Central memory CD8-positive, alpha-beta T cell (primary cell): ENCODE measurements at regions not wholly inside any gene's neighbourhood (a gene's known extent, or its start where the extent isn't known, plus 50 kb on each side); places are given as distances from the start of the nearest gene placed in this dataset.

Experiments
- ATAC-seq: fragments of 150-1000 bp; cut with Tn5 transposase; replicated peaks from 2 replicates; pipeline ENCODE4 v1.10.0; 2022; ENCODE audit warnings: mild to moderate bottlenecking, moderate FRiP score, moderate number of reproducible peaks; ENCODE audit not compliant: poor library complexity, severe bottlenecking; ENCODE audit errors: extremely low read depth
- DNase-seq, 2 donors: peaks; one replicate each; pipeline ENCODE4 v3.0.0; 2021; ENCODE audit warnings: low spot score in 2 of 2
- H3K27ac Mint-ChIP-seq: one replicate; pipeline ENCODE4 v1.8.0; 2022; ENCODE audit warnings: low read depth, mild to moderate bottlenecking, moderate library complexity, mixed read lengths
- H3K27me3 Mint-ChIP-seq: one replicate; pipeline ENCODE4 v1.8.0; 2022; ENCODE audit warnings: mixed read lengths
- H3K36me3 Mint-ChIP-seq: one replicate; pipeline ENCODE4 v1.8.0; 2022; ENCODE audit warnings: mild to moderate bottlenecking, moderate library complexity, mixed read lengths; ENCODE audit not compliant: insufficient read depth
- H3K4me1 Mint-ChIP-seq: one replicate; pipeline ENCODE4 v1.8.0; 2022; ENCODE audit warnings: mixed read lengths
- H3K4me3 Mint-ChIP-seq: one replicate; pipeline ENCODE4 v1.8.0; 2022; ENCODE audit warnings: mild to moderate bottlenecking, moderate library complexity, mixed read lengths
- H3K9me3 Mint-ChIP-seq: one replicate; pipeline ENCODE4 v1.8.0; 2022; ENCODE audit warnings: mixed read lengths

- H3K4me3 Mint-ChIP-seq = no peak overlapping the region
- H3K27ac Mint-ChIP-seq = no peak overlapping the region
- H3K36me3 Mint-ChIP-seq = no peaks in the 10 kb centered on the region
- DNase-seq (no peak), ATAC-seq (no peak)
- no peaks in the 10 kb centered on the region for H3K9me3 Mint-ChIP-seq
- H3K27me3 Mint-ChIP-seq = peaks cover 47% of the 10 kb centered on the region
- H3K4me1 Mint-ChIP-seq = no peaks in the 10 kb centered on the region
These were observed 211.7 kb upstream of the MKI67 start for GRCh38 chr10:128337860-128338378.

- ATAC-seq = no peak
- Mint-ChIP-seq H3K4me3 (no peak overlapping the region), H3K9me3 (no peaks in the 10 kb centered on the region)
These were observed 212.7 kb upstream of the MKI67 start for GRCh38 chr10:128338951-128339350.

GRCh38 chr10:128339753-128340152 is 213.5 kb upstream of the MKI67 start:
- ATAC-seq = no peak
- no peak overlapping the region for H3K27ac Mint-ChIP-seq
- H3K4me3 Mint-ChIP-seq = no peak overlapping the region
- H3K9me3 Mint-ChIP-seq = no peaks in the 10 kb centered on the region
- no peak for DNase-seq
- H3K27me3 Mint-ChIP-seq = peaks cover 56% of the 10 kb centered on the region
- H3K4me1 Mint-ChIP-seq = no peaks in the 10 kb centered on the region
- no peaks in the 10 kb centered on the region for H3K36me3 Mint-ChIP-seq

More at GRCh38 chr10:128338951-128339350, 212.7 kb upstream of the MKI67 start:
- Mint-ChIP-seq H3K27ac (no peak overlapping the region), H3K36me3 (no peaks in the 10 kb centered on the region), H3K4me1 (no peaks in the 10 kb centered on the region), H3K27me3 (peaks cover 57% of the 10 kb centered on the region)
- no peak for DNase-seq

GRCh38 chr10:128345353-128345752 is 219.1 kb upstream of the MKI67 start:
- Mint-ChIP-seq H3K9me3 (no peaks in the 10 kb centered on the region), H3K4me1 (no peaks in the 10 kb centered on the region), H3K36me3 (no peaks in the 10 kb centered on the region), H3K27ac (no peak overlapping the region), H3K4me3 (no peak overlapping the region), H3K27me3 (peaks cover 20% of the 10 kb centered on the region)
- no peak for ATAC-seq
- DNase-seq = no peak

- peaks cover 20% of the 10 kb centered on the region for H3K27me3 Mint-ChIP-seq
- DNase-seq = no peak
- no peak for ATAC-seq
- H3K36me3 Mint-ChIP-seq = no peaks in the 10 kb centered on the region
- H3K4me3 Mint-ChIP-seq = no peak overlapping the region
- no peaks in the 10 kb centered on the region for H3K4me1 Mint-ChIP-seq
- H3K27ac Mint-ChIP-seq = no peak overlapping the region
- no peaks in the 10 kb centered on the region for H3K9me3 Mint-ChIP-seq
These were observed 234.6 kb upstream of the MKI67 start for GRCh38 chr10:128360783-128361182.

- no peak for DNase-seq
- H3K27me3 Mint-ChIP-seq = peaks cover 20% of the 10 kb centered on the region
- H3K4me1 Mint-ChIP-seq = no peaks in the 10 kb centered on the region
- H3K36me3 Mint-ChIP-seq = no peaks in the 10 kb centered on the region
- H3K9me3 Mint-ChIP-seq = no peaks in the 10 kb centered on the region
- no peak for ATAC-seq
- no peak overlapping the region for H3K4me3 Mint-ChIP-seq
- H3K27ac Mint-ChIP-seq = no peak overlapping the region
These were observed 235.3 kb upstream of the MKI67 start for GRCh38 chr10:128361487-128361886.

- Mint-ChIP-seq H3K36me3 (no peaks in the 10 kb centered on the region), H3K4me1 (no peaks in the 10 kb centered on the region), H3K27me3 (peaks cover 20% of the 10 kb centered on the region), H3K4me3 (no peak overlapping the region), H3K9me3 (no peaks in the 10 kb centered on the region), H3K27ac (no peak overlapping the region)
- DNase-seq (no peak), ATAC-seq (no peak)
These were observed 236.3 kb upstream of the MKI67 start for GRCh38 chr10:128362514-128362913.

GRCh38 chr10:128364631-128365030 is 238.4 kb upstream of the MKI67 start:
- DNase-seq = no peak
- no peak overlapping the region for H3K4me3 Mint-ChIP-seq
- no peak for ATAC-seq
- no peak overlapping the region for H3K27ac Mint-ChIP-seq
- H3K36me3 Mint-ChIP-seq = no peaks in the 10 kb centered on the region
- peaks cover 20% of the 10 kb centered on the region for H3K27me3 Mint-ChIP-seq
- H3K4me1 Mint-ChIP-seq = no peaks in the 10 kb centered on the region
- no peaks in the 10 kb centered on the region for H3K9me3 Mint-ChIP-seq

- no peaks in the 10 kb centered on the region for H3K9me3 Mint-ChIP-seq
- H3K27me3 Mint-ChIP-seq = peaks cover 20% of the 10 kb centered on the region
- DNase-seq (no peak), ATAC-seq (no peak)
- H3K4me3 Mint-ChIP-seq = no peak overlapping the region
- H3K4me1 Mint-ChIP-seq = no peaks in the 10 kb centered on the region
- no peaks in the 10 kb centered on the region for H3K36me3 Mint-ChIP-seq
- no peak overlapping the region for H3K27ac Mint-ChIP-seq
These were observed 239.0 kb upstream of the MKI67 start for GRCh38 chr10:128365156-128365725.

- no peak overlapping the region for H3K27ac Mint-ChIP-seq
- H3K4me1 Mint-ChIP-seq = no peaks in the 10 kb centered on the region
- no peak for ATAC-seq
- H3K9me3 Mint-ChIP-seq = no peaks in the 10 kb centered on the region
- H3K4me3 Mint-ChIP-seq = no peak overlapping the region
- no peak for DNase-seq
- H3K27me3 Mint-ChIP-seq = peaks cover 21% of the 10 kb centered on the region
- no peaks in the 10 kb centered on the region for H3K36me3 Mint-ChIP-seq
These were observed 241.6 kb upstream of the MKI67 start for GRCh38 chr10:128367807-128368206.

- DNase-seq = no peak
- Mint-ChIP-seq H3K4me1 (peaks cover 6% of the 10 kb centered on the region), H3K36me3 (no peaks in the 10 kb centered on the region), H3K9me3 (no peaks in the 10 kb centered on the region), H3K27me3 (peaks cover 23% of the 10 kb centered on the region), H3K27ac (no peak overlapping the region), H3K4me3 (no peak overlapping the region)
- no peak for ATAC-seq
These were observed 243.0 kb upstream of the MKI67 start for GRCh38 chr10:128369101-128369650.

GRCh38 chr10:128373071-128373749 is 247.0 kb upstream of the MKI67 start:
- DNase-seq (no peak), ATAC-seq (no peak)
- Mint-ChIP-seq H3K4me3 (no peak overlapping the region), H3K4me1 (peaks cover 6% of the 10 kb centered on the region), H3K27me3 (peaks cover 47% of the 10 kb centered on the region), H3K36me3 (no peaks in the 10 kb centered on the region), H3K27ac (no peak overlapping the region), H3K9me3 (no peaks in the 10 kb centered on the region)

GRCh38 chr10:128373831-128374230 is 247.6 kb upstream of the MKI67 start:
- no peak for ATAC-seq
- Mint-ChIP-seq H3K27me3 (peaks cover 51% of the 10 kb centered on the region), H3K4me1 (peaks cover 6% of the 10 kb centered on the region), H3K36me3 (no peaks in the 10 kb centered on the region), H3K4me3 (no peak overlapping the region), H3K9me3 (no peaks in the 10 kb centered on the region), H3K27ac (no peak overlapping the region)
- no peak for DNase-seq
